ENCODE measurements at regions not wholly inside any gene's neighbourhood (a gene's known extent, or its start where the extent isn't known, plus 50 kb on each side); places are given as distances from the start of the nearest gene placed in this dataset.

DNA sequence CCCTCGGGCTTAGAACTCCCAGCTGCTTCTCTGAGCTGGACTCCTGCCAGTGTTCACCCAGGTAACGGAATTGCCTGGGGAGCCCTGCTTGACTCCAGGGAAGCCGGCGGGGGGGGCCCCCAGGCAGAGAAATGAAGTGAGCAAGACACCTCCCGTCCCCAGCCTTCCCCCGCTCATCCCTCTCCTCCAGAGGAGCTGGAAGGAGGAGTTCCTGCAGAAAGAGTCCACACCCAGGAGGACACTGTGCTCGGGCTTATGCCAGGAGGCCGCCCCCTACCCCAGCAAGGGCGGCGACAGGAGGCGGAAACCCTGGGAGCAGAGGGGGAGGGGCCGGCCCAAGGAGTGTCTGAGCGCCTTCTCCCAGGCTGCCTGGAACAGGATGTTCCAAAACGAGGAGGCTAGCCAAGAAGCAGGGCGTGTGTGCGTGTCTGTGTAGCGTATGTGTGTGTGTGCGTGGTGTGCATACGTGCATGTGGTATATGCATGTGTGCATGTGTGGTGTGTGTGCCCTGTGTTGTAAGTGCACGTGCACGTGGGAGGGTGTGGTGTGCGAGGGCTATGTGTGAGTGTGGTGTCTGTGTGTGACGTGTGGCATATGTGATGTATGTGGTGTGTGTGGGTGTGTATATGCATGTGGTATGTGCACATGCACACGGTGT, 511.3 kb downstream of the SHQ1 start:
- no peak for TF ChIP-seq POU2F2 (IDR thresholded peaks at IDR 0.05; ENCODE audit: low read depth, low read length)
- TF ChIP-seq POLR2A (IDR thresholded peaks at IDR 0.05; ENCODE audit: low read depth, low read length) = no peak
- FAIRE-seq (no peak), DNase-seq (ENCODE audit: insufficient read length, low spot score) (no peak)

DNA sequence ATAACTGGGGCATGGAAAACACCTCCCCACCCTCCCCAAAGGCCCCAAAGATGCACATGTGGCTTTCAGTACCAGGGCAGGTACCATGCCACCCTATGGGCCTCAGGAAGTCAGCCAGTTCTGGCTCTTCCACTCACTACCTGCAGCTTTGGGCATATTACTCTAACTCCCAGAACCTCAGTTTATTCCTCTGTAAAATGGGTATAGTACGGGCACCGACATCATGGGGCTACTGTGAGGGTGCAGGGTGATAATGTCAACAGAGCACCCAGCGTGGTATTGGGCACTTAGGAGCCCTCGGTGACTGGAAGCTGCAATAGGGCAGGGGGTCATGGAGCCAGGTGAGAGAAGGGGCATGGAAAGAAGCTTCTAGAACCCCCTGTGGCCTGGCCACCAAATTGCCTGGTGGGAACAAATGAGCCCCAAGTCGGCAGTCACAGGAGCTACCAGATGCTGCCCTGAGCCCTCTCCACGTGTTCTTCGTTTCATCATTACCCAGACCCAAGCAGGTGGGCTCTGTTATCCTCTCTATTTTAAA, 512.1 kb downstream of the SHQ1 start:
- no peak for TF ChIP-seq POU2F2 (IDR thresholded peaks at IDR 0.05; ENCODE audit: low read depth, low read length)
- no peak for TF ChIP-seq PAX5 (IDR thresholded peaks at IDR 0.05; ENCODE audit: insufficient read depth, low read length, severe bottlenecking)
- no peak for FAIRE-seq
- DNase-seq (ENCODE audit: insufficient read length, low spot score) = no peak

DNA sequence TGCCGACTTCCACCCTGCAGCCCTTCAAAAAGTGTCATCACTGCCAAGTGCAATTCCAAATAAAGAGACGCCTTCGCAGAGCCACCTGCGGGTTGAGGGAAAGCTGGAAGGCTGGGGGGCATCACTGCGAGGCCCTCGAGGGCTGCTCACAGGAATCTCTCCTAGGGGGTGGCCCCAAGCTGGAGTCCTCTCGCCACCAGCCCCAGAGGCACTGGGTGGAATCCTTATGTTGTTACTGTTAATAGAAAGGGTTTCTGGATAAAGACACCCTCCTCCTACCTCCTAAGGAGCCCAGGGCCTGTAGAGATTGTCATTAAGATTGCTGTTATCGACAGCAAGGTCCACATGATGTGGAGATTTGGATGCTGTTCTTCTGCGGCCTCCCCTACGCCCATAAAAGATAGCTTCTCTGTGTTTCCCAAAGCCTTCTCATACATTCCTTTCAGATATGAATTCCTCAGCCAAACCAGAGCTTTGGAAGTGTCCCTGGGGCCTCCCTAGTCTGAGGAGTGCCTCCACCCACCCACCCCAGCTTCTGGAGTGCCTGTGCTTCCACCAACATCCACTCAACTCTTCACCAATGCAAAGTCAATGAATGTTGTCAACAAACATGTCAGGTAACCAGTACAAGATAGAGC, 512.7 kb downstream of the SHQ1 start:
- TF ChIP-seq POU2F2 (IDR thresholded peaks at IDR 0.05; ENCODE audit: low read depth, low read length) (no peak), POLR2A (IDR thresholded peaks at IDR 0.05; ENCODE audit: low read depth, low read length) (no peak), POLR2AphosphoS5 (IDR thresholded peaks at IDR 0.05; ENCODE audit: low read depth, low read length) (no peak), TAF1 (IDR thresholded peaks at IDR 0.05; ENCODE audit: low read depth, low read length) (no peak), PAX5 (IDR thresholded peaks at IDR 0.05; ENCODE audit: insufficient read depth, low read length, severe bottlenecking) (no peak), SPI1 (IDR thresholded peaks at IDR 0.05; ENCODE audit: low read depth, low read length) (no peak)
- DNase-seq (ENCODE audit: insufficient read length, low spot score) (no peak), FAIRE-seq (no peak)

DNA sequence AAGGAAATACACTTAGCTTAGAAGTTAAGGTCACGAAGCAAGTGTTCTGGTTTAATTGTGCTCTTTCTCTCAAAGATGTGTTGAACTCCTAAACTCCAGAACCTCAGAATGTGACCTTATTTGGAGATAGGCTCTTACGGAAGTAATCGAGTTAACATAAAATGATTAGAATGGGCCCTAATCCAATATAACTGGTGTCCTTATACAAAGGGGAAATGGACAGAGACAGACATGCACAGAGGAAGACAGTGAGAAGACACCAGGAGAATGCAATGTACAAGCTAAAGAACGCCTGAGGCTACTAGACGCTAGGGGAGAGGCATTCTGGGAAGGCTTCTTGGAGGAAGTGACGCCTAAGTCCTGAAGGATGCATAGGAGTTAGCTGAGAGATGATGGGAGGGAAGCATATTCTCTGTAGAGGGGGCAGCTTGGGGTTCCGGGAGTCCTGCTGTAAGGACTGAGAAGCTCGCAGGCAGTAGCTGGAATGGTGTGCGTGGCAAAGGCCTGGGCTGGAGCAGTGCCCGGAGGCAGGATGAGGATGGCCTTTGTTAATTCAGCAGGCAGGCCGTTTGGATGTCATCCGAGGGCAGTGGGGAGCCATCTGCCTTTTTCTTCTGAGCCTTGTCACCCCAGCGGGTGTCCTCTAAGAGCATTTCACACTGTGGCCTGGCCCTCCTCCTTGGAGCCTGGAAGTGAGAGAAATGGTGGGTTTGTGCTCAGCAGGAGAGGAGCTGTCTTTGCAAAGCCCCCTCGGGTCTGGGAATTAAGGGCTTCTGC, 513.4 kb downstream of the SHQ1 start:
- TF ChIP-seq POU2F2 (IDR thresholded peaks at IDR 0.05; ENCODE audit: low read depth, low read length) (no peak), SPI1 (IDR thresholded peaks at IDR 0.05; ENCODE audit: low read depth, low read length) (no peak), TAF1 (IDR thresholded peaks at IDR 0.05; ENCODE audit: low read depth, low read length) (no peak)
- FAIRE-seq = no peak
- DNase-seq (ENCODE audit: insufficient read length, low spot score) = no peak

DNA sequence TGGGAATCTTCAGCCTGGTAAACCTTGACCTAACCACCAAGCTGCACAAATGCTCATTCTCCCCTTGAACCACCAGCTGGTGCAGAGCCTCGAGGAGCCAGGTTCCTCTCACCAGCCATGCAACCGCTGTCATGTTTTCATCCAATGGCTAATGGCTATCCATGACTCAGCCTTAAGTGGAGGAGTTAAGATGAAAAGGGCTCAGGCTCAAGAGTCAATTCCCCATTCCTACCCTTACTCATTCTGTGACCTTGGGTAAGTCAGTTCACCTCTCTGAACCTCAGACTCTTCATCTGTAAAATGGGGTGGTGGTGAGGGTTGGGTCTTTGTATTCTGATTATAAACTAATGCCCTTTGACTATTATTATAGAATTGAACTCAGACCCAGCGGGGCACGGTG, 515.6 kb downstream of the SHQ1 start:
- FAIRE-seq (no peak), DNase-seq (ENCODE audit: insufficient read length, low spot score) (no peak)
- TF ChIP-seq POU2F2 (IDR thresholded peaks at IDR 0.05; ENCODE audit: low read depth, low read length) (no peak), TAF1 (IDR thresholded peaks at IDR 0.05; ENCODE audit: low read depth, low read length) (no peak), POLR2AphosphoS5 (IDR thresholded peaks at IDR 0.05; ENCODE audit: low read depth, low read length) (no peak), PAX5 (IDR thresholded peaks at IDR 0.05; ENCODE audit: insufficient read depth, low read length, severe bottlenecking) (no peak), SPI1 (IDR thresholded peaks at IDR 0.05; ENCODE audit: low read depth, low read length) (no peak), POLR2A (IDR thresholded peaks at IDR 0.05; ENCODE audit: low read depth, low read length) (no peak)

DNA sequence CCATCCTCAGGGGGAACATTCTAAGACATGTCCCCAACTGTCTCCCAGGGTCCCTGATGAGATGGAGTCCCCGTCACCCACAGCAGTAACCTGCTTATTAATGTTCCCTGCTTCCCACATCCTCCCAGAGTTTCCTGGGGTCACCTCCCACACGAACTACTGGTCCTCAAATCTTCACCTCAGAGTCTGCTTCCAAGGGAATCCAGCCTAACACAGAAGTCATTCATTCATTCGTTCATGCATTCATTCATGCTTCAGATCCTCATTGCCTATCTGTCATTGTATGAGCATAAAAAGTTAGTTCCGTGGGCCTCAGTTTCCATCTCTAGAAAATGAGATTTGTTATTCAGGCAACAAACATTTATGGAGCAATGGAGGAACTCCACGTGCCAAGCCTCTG, 516.2 kb downstream of the SHQ1 start:
- FAIRE-seq (no peak), DNase-seq (ENCODE audit: insufficient read length, low spot score) (no peak)
- TF ChIP-seq POLR2A (IDR thresholded peaks at IDR 0.05; ENCODE audit: low read depth, low read length) = no peak
- no peak for TF ChIP-seq POLR2AphosphoS5 (IDR thresholded peaks at IDR 0.05; ENCODE audit: low read depth, low read length)
- no peak for TF ChIP-seq PAX5 (IDR thresholded peaks at IDR 0.05; ENCODE audit: insufficient read depth, low read length, severe bottlenecking)
- no peak for TF ChIP-seq POU2F2 (IDR thresholded peaks at IDR 0.05; ENCODE audit: low read depth, low read length)
- no peak for TF ChIP-seq TAF1 (IDR thresholded peaks at IDR 0.05; ENCODE audit: low read depth, low read length)
- no peak for TF ChIP-seq SPI1 (IDR thresholded peaks at IDR 0.05; ENCODE audit: low read depth, low read length)

DNA sequence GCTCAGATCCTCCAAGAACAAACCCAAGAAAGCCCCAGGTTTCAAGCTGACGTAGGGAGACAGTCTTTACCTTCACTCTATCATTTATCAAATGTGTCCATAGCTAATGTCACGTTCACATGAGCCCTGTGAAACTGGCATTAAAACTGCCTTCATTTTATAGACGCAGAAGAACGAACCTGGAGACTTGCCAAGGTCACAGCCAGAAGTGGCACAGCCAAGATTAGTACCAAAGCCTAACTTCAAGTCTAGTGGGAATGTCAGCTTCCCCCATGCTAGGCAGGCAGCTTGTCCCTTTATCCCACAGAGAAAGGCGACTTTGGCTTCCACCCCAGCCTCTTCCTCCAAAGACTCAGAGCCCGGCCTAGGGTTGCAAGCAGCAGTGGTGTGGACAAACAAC, 517.2 kb downstream of the SHQ1 start:
- TF ChIP-seq TAF1 (IDR thresholded peaks at IDR 0.05; ENCODE audit: low read depth, low read length) = no peak
- no peak for TF ChIP-seq POLR2A (IDR thresholded peaks at IDR 0.05; ENCODE audit: low read depth, low read length)
- no peak for TF ChIP-seq SPI1 (IDR thresholded peaks at IDR 0.05; ENCODE audit: low read depth, low read length)
- TF ChIP-seq PAX5 (IDR thresholded peaks at IDR 0.05; ENCODE audit: insufficient read depth, low read length, severe bottlenecking) = no peak
- TF ChIP-seq POLR2AphosphoS5 (IDR thresholded peaks at IDR 0.05; ENCODE audit: low read depth, low read length) = no peak
- no peak for TF ChIP-seq POU2F2 (IDR thresholded peaks at IDR 0.05; ENCODE audit: low read depth, low read length)
- FAIRE-seq = no peak
- no peak for DNase-seq (ENCODE audit: insufficient read length, low spot score)

DNA sequence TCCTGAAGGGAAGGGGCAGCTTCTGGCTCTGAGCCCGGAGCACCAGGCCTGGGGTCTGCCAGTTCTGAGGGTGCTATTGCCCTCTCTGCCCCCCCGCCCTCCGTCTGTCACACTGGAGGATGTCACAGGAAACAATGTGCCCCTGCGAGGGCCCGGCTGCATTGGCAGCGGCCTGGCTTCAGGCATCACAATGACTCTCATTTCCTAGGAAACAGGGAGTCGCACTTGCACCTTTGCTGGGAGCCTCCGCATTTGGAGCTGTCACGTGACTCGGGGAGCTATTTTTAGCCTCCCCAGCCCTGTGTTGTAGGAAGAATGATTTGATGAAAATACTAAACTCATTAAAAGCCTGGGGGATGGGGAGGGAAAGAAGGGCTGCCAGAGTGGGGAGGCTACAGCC, 518.9 kb downstream of the SHQ1 start:
- DNase-seq (ENCODE audit: insufficient read length, low spot score) (no peak), FAIRE-seq (no peak)
- no peak for TF ChIP-seq TAF1 (IDR thresholded peaks at IDR 0.05; ENCODE audit: low read depth, low read length)
- no peak for TF ChIP-seq POLR2AphosphoS5 (IDR thresholded peaks at IDR 0.05; ENCODE audit: low read depth, low read length)
- no peak for TF ChIP-seq POLR2A (IDR thresholded peaks at IDR 0.05; ENCODE audit: low read depth, low read length)
- no peak for TF ChIP-seq POU2F2 (IDR thresholded peaks at IDR 0.05; ENCODE audit: low read depth, low read length)
- TF ChIP-seq PAX5 (IDR thresholded peaks at IDR 0.05; ENCODE audit: insufficient read depth, low read length, severe bottlenecking) = no peak
- TF ChIP-seq SPI1 (IDR thresholded peaks at IDR 0.05; ENCODE audit: low read depth, low read length) = no peak

DNA sequence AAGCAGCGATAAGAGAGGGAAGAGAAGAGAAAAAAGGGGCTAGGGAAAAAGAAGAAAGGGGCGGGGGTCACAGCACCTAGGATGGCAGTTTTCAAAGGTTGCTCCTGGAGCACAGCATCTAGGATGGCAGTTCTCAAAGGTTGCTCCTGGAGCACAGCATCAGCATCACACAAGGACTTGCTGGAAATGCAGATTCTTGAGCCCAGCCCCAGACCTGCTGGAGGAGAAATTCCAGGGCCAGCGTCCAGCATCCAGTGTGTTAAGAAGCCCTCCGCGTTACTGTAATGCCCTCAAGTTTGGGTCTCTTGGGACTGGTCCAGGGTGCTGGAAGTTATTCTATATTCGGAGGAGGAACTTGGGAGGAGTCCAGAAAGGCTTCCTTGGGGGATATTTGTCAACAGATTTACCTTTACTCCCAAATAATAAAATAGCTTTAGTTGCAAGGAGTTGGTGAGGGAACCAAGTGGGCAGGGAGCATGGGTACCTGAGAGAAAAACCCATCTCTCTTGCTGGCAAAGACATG, 519.4 kb downstream of the SHQ1 start:
- DNase-seq (ENCODE audit: insufficient read length, low spot score) (no peak), FAIRE-seq (no peak)
- TF ChIP-seq POLR2AphosphoS5 (IDR thresholded peaks at IDR 0.05; ENCODE audit: low read depth, low read length) = no peak
- TF ChIP-seq PAX5 (IDR thresholded peaks at IDR 0.05; ENCODE audit: insufficient read depth, low read length, severe bottlenecking) = no peak
- TF ChIP-seq SPI1 (IDR thresholded peaks at IDR 0.05; ENCODE audit: low read depth, low read length) = no peak
- no peak for TF ChIP-seq POLR2A (IDR thresholded peaks at IDR 0.05; ENCODE audit: low read depth, low read length)
- no peak for TF ChIP-seq TAF1 (IDR thresholded peaks at IDR 0.05; ENCODE audit: low read depth, low read length)
- TF ChIP-seq POU2F2 (IDR thresholded peaks at IDR 0.05; ENCODE audit: low read depth, low read length) = no peak

All from GM12891 (cell line).